Astrocyte (in vitro differentiated cells and primary cell): ENCODE measurements at regions not wholly inside any gene's neighbourhood (a gene's known extent, or its start where the extent isn't known, plus 50 kb on each side); places are given as distances from the start of the nearest gene placed in this dataset.

Experiments used
- DNase-seq: peaks from one replicate; pipeline ENCODE4 v3.0.0-alpha.2; 2010; ENCODE audit warnings: low read depth
- FAIRE-seq: peaks from 2 replicates; lab custom pipeline; 2011; peaks lifted over from hg19 to GRCh38; lab: Jason Lieb, UNC
- H2AFZ ChIP-seq: 2 replicates; pipeline ENCODE4 v1.6.0; 2012; ENCODE audit warnings: low read depth, low read length, inconsistent platforms
- H3K27ac ChIP-seq: 2 replicates; pipeline ENCODE4 v1.5.1; 2011; ENCODE audit warnings: low read depth, low read length, inconsistent platforms
- H3K27me3 ChIP-seq: 2 replicates; pipeline ENCODE4 v1.6.0; 2011; ENCODE audit warnings: low read length, inconsistent platforms; ENCODE audit not compliant: insufficient read depth
- H3K36me3 ChIP-seq: 2 replicates; pipeline ENCODE4 v1.5.1; 2011; ENCODE audit warnings: low read length, inconsistent platforms; ENCODE audit not compliant: insufficient read depth
- H3K4me1 ChIP-seq: 2 replicates; pipeline ENCODE4 v1.5.1; 2011; ENCODE audit warnings: low read length, inconsistent platforms; ENCODE audit not compliant: insufficient read depth
- H3K4me2 ChIP-seq: 2 replicates; pipeline ENCODE4 v1.6.0; 2012; ENCODE audit warnings: low read length, inconsistent platforms
- H3K4me3 ChIP-seq: 2 replicates; pipeline ENCODE4 v1.5.1; 2011; ENCODE audit warnings: low read depth, mild to moderate bottlenecking, low read length, inconsistent platforms; ENCODE audit not compliant: insufficient read depth
- H3K79me2 ChIP-seq: 2 replicates; pipeline ENCODE4 v1.6.0; 2012; ENCODE audit warnings: mild to moderate bottlenecking, low read length, inconsistent platforms; ENCODE audit not compliant: insufficient read depth
- H3K9ac ChIP-seq: 2 replicates; pipeline ENCODE4 v1.6.0; 2012; ENCODE audit warnings: mild to moderate bottlenecking, low read length, inconsistent platforms
- H3K9me3 ChIP-seq: 2 replicates; pipeline ENCODE4 v1.5.1; 2012; ENCODE audit warnings: low read depth, mild to moderate bottlenecking, low read length, inconsistent platforms; ENCODE audit not compliant: insufficient read depth
- H4K20me1 ChIP-seq: 2 replicates; pipeline ENCODE4 v1.6.0; 2012; ENCODE audit warnings: low read length, inconsistent platforms; ENCODE audit not compliant: insufficient read depth
- H3K27ac Mint-ChIP-seq: one replicate; pipeline ENCODE4 v1.8.0; 2021; ENCODE audit warnings: mild to moderate bottlenecking, mixed read lengths; ENCODE audit not compliant: unreplicated experiment
- H3K27me3 Mint-ChIP-seq: one replicate; pipeline ENCODE4 v1.8.0; 2021; ENCODE audit warnings: low read depth, mixed read lengths; ENCODE audit not compliant: unreplicated experiment
- H3K36me3 Mint-ChIP-seq: one replicate; pipeline ENCODE4 v1.8.0; 2021; ENCODE audit warnings: low read depth, mixed read lengths; ENCODE audit not compliant: unreplicated experiment
- H3K4me1 Mint-ChIP-seq: one replicate; pipeline ENCODE4 v1.8.0; 2021; ENCODE audit warnings: low read depth, mixed read lengths; ENCODE audit not compliant: unreplicated experiment
- H3K4me3 Mint-ChIP-seq: one replicate; pipeline ENCODE4 v1.8.0; 2021; ENCODE audit warnings: mild to moderate bottlenecking, moderate library complexity, mixed read lengths; ENCODE audit not compliant: unreplicated experiment
- H3K9me3 Mint-ChIP-seq: one replicate; pipeline ENCODE4 v1.8.0; 2021; ENCODE audit warnings: mild to moderate bottlenecking, mixed read lengths; ENCODE audit not compliant: unreplicated experiment
- EZH2 ChIP-seq: IDR thresholded peaks from 2 replicates; pipeline ENCODE4 v1.6.1; 2012; ENCODE audit warnings: mild to moderate bottlenecking, low read length, inconsistent platforms; ENCODE audit not compliant: insufficient read depth
- TF ChIP-seq, protein P1 (sequence below): IDR thresholded peaks from 2 replicates; pipeline ENCODE4 v1.5.1; 2011; ENCODE audit warnings: low read depth, mild to moderate bottlenecking, inconsistent platforms, low read length, moderate library complexity; ENCODE audit not compliant: insufficient read depth

DNA sequence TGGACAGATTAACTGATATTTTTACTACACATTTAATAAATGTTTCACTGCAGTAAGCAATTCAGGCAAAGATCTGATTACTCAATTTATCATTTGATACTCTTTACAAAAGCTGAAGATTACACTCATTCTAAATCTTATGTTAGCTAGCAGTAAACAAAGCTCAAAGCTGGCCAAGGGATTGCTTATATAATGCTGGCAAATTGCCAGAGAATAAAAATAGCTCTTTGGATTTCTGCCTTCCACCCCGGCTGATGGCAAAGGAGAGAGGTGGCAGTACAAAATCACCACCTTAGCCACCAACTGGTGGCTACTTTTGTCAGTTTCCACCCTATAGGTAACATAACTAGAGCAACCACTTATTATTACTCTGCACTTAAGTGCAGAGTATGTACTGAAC is 320.5 kb downstream of the FSIP2 start:
- TF ChIP-seq, protein P1, sequence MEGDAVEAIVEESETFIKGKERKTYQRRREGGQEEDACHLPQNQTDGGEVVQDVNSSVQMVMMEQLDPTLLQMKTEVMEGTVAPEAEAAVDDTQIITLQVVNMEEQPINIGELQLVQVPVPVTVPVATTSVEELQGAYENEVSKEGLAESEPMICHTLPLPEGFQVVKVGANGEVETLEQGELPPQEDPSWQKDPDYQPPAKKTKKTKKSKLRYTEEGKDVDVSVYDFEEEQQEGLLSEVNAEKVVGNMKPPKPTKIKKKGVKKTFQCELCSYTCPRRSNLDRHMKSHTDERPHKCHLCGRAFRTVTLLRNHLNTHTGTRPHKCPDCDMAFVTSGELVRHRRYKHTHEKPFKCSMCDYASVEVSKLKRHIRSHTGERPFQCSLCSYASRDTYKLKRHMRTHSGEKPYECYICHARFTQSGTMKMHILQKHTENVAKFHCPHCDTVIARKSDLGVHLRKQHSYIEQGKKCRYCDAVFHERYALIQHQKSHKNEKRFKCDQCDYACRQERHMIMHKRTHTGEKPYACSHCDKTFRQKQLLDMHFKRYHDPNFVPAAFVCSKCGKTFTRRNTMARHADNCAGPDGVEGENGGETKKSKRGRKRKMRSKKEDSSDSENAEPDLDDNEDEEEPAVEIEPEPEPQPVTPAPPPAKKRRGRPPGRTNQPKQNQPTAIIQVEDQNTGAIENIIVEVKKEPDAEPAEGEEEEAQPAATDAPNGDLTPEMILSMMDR: no peak
- no peak for TF ChIP-seq EZH2
- H3K36me3 ChIP-seq: no peaks in the 10 kb centered on the region

DNA sequence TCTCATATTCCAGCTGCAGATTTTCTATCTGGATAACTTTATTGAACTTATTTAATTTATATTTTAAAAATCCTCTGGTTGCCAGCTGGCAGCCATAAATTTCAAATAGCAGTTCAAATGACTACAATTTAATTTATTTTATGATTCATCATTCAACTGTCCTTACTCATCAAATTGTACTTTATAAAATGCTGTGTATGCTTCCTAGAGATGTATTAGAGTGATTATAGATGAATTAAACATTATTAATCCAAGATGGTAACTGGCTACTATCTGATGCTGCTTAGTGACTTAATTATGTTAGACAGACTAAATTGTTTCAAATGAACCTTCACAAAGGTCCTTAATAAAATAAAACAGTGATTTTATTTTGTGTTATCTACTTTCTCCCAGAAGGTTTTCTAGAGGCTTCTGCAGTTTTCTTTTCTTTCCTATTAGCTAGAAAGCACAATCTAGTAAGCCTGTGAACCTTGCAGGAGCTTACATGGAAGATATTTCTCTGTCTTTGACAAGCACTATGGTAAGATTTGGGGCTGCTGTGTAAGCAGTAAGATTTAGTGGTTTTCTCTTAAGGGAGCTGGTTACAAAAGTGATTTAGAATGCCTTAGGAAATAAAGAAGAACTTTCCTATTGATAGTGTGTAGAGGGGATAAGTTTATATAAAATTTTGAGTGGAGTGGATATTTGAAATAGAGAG is 322.3 kb downstream of the FSIP2 start:
- Histone ChIP-seq H3K4me2 (no peak overlapping the region), H3K4me3 (no peak overlapping the region), H3K79me2 (no peaks in the 10 kb centered on the region), H2AFZ (no peak overlapping the region), H3K36me3 (no peaks in the 10 kb centered on the region), H3K27me3 (no peaks in the 10 kb centered on the region), H4K20me1 (no peaks in the 10 kb centered on the region), H3K9me3 (no peaks in the 10 kb centered on the region), H3K4me1 (no peaks in the 10 kb centered on the region), H3K9ac (no peak overlapping the region), H3K27ac (no peak overlapping the region)
- no peaks in the 10 kb centered on the region for H3K27me3 Mint-ChIP-seq
- TF ChIP-seq EZH2: no peak
- TF ChIP-seq, protein P1: no peak
- H3K9me3 Mint-ChIP-seq: no peaks in the 10 kb centered on the region
- no peak for FAIRE-seq
- H3K4me1 Mint-ChIP-seq: peaks cover 4% of the 10 kb centered on the region
- H3K4me3 Mint-ChIP-seq: no peak overlapping the region
- no peak for DNase-seq
- H3K27ac Mint-ChIP-seq: no peak overlapping the region
- no peaks in the 10 kb centered on the region for H3K36me3 Mint-ChIP-seq

More for the DNA sequence above, 320.5 kb downstream of the FSIP2 start:
- Histone ChIP-seq H3K27ac (no peak overlapping the region), H2AFZ (no peak overlapping the region), H3K27me3 (no peaks in the 10 kb centered on the region), H3K9me3 (no peaks in the 10 kb centered on the region), H4K20me1 (no peaks in the 10 kb centered on the region), H3K4me2 (no peak overlapping the region), H3K4me1 (no peaks in the 10 kb centered on the region), H3K9ac (no peak overlapping the region), H3K79me2 (no peaks in the 10 kb centered on the region), H3K4me3 (no peak overlapping the region)
- Mint-ChIP-seq H3K9me3 (no peaks in the 10 kb centered on the region), H3K4me3 (no peak overlapping the region), H3K36me3 (no peaks in the 10 kb centered on the region), H3K27ac (no peak overlapping the region), H3K4me1 (peaks cover 4% of the 10 kb centered on the region), H3K27me3 (no peaks in the 10 kb centered on the region)
- FAIRE-seq (no peak), DNase-seq (no peak)

DNA sequence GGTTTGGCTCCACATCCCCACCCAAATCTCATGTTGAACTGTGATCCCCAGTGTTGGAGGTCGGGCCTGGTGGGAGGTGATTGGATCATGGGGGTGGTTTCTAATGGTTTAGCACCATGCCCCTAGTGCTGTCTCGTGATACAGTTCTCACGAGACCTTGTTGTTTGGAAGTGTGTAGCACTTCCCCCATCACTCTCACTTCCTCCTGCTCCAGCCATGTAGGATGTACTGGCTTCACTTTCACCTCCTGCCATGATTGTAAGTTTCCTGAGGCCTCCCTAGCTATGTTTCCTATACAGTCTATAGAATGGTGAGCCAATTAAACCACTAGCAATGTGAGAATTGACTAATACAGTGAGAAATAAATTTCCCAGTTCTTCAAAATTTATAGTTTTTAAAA is 325.9 kb downstream of the FSIP2 start:
- no peaks in the 10 kb centered on the region for H3K9me3 ChIP-seq
- H3K36me3 ChIP-seq: no peaks in the 10 kb centered on the region
- DNase-seq (no peak), FAIRE-seq (no peak)
- no peak overlapping the region for H3K9ac ChIP-seq
- H3K79me2 ChIP-seq: no peaks in the 10 kb centered on the region
- no peak overlapping the region for H3K4me3 Mint-ChIP-seq
- no peak overlapping the region for H3K27ac Mint-ChIP-seq
- peaks cover 4% of the 10 kb centered on the region for H3K4me1 Mint-ChIP-seq
- no peak overlapping the region for H2AFZ ChIP-seq
- H3K27me3 ChIP-seq: no peaks in the 10 kb centered on the region
- H3K4me3 ChIP-seq: no peak overlapping the region
- no peak for TF ChIP-seq EZH2
- TF ChIP-seq, protein P1: no peak
- H4K20me1 ChIP-seq: no peaks in the 10 kb centered on the region
- H3K4me1 ChIP-seq: no peaks in the 10 kb centered on the region
- H3K36me3 Mint-ChIP-seq: no peaks in the 10 kb centered on the region
- H3K4me2 ChIP-seq: no peak overlapping the region
- H3K27ac ChIP-seq: no peak overlapping the region
- no peaks in the 10 kb centered on the region for H3K27me3 Mint-ChIP-seq
- H3K9me3 Mint-ChIP-seq: no peaks in the 10 kb centered on the region
